IPS-15b (cell line): ENCODE measurements at regions not wholly inside any gene's neighbourhood (a gene's known extent, or its start where the extent isn't known, plus 50 kb on each side); places are given as distances from the start of the nearest gene placed in this dataset.

ENCODE experiments used
- H3K27me3 ChIP-seq: one replicate; pipeline ENCODE4 v1.6.1; 2013; ENCODE audit warnings: low read length; ENCODE audit not compliant: control insufficient read depth, insufficient read depth
- H3K36me3 ChIP-seq: one replicate; pipeline ENCODE4 v1.6.1; 2013; ENCODE audit warnings: low read length; ENCODE audit not compliant: control insufficient read depth, insufficient read depth
- H3K4me1 ChIP-seq: one replicate; pipeline ENCODE4 v1.6.1; 2013; ENCODE audit warnings: mild to moderate bottlenecking, low read length; ENCODE audit not compliant: control insufficient read depth, insufficient read depth
- H3K4me3 ChIP-seq: one replicate; pipeline ENCODE4 v1.5.1; 2013; ENCODE audit warnings: low read depth, low read length
- H3K9ac ChIP-seq: one replicate; pipeline ENCODE4 v1.6.1; 2013; ENCODE audit warnings: low read depth, mild to moderate bottlenecking, low read length
- H3K9me3 ChIP-seq: one replicate; pipeline ENCODE4 v1.6.1; 2013; ENCODE audit warnings: mild to moderate bottlenecking, low read length; ENCODE audit not compliant: control insufficient read depth, insufficient read depth

- no peaks in the 10 kb centered on the region for H3K27me3 ChIP-seq
- no peak overlapping the region for H3K9ac ChIP-seq
- H3K4me1 ChIP-seq, result peaks cover 13% of the 10 kb centered on the region
Observed at GRCh38 chr12:75974323-75975187, 57.0 kb downstream of the PHLDA1 start.

DNA sequence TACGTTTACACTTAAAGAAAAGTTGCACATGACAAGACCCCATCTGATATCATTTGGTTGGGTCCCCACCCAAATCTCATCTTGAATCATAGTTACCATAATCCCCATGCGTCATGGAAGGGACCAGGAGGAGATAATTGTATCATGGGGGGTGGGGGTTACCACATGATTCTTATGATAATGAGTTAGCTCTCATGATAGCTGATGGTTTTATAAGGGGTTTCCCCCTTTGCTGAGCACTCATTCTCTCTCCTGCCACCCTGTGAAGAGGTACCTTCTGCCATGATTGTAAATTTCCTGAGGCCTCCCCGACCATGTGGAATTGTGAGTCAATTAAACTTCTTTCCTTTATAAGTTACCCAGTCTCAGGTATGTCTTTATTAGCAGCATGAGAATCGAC is 60.3 kb downstream of the PHLDA1 start:
- no peaks in the 10 kb centered on the region for H3K9me3 ChIP-seq
- H3K27me3 ChIP-seq, result no peaks in the 10 kb centered on the region
- peaks cover 11% of the 10 kb centered on the region for H3K4me1 ChIP-seq
- H3K36me3 ChIP-seq, result no peaks in the 10 kb centered on the region
- no peak overlapping the region for H3K4me3 ChIP-seq
- H3K9ac ChIP-seq, result no peak overlapping the region

More at GRCh38 chr12:75974323-75975187, 57.0 kb downstream of the PHLDA1 start:
- Histone ChIP-seq H3K4me3 (no peak overlapping the region), H3K9me3 (no peaks in the 10 kb centered on the region), H3K36me3 (no peaks in the 10 kb centered on the region)

GRCh38 chr12:75970310-75970709 is 61.3 kb downstream of the PHLDA1 start:
- H3K36me3 ChIP-seq, result no peaks in the 10 kb centered on the region
- H3K4me3 ChIP-seq, result no peak overlapping the region
- no peaks in the 10 kb centered on the region for H3K9me3 ChIP-seq
- H3K27me3 ChIP-seq, result no peaks in the 10 kb centered on the region
- H3K4me1 ChIP-seq, result peaks cover 11% of the 10 kb centered on the region
- no peak overlapping the region for H3K9ac ChIP-seq

DNA sequence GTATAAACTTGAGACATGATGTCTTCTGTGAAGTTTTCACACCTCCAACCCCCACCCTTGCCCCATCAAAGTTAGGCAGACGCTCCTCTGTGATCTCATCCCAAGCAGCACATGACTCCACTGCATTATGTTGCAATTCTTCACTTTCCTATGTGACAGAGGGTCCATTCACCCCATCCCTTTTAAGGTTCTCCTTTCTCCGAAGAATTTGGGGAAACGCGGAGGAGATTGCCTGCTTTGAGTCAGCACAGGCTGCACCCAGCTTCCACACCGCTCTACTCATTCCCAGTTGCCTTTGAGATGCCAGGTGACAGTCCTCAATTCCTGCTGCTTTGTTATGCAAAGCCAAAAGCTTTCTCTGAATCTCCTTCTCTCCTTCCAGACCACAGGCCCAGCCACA is 61.8 kb downstream of the PHLDA1 start:
- Histone ChIP-seq H3K9me3 (no peaks in the 10 kb centered on the region), H3K4me1 (peaks cover 11% of the 10 kb centered on the region), H3K4me3 (no peak overlapping the region), H3K9ac (no peak overlapping the region), H3K27me3 (no peaks in the 10 kb centered on the region), H3K36me3 (no peaks in the 10 kb centered on the region)

GRCh38 chr12:75965661-75966060 is 65.9 kb downstream of the PHLDA1 start:
- no peak overlapping the region for H3K4me3 ChIP-seq
- H3K27me3 ChIP-seq, result no peaks in the 10 kb centered on the region
- H3K36me3 ChIP-seq, result no peaks in the 10 kb centered on the region
- H3K4me1 ChIP-seq, result peaks cover 13% of the 10 kb centered on the region
- H3K9me3 ChIP-seq, result no peaks in the 10 kb centered on the region
- no peak overlapping the region for H3K9ac ChIP-seq

GRCh38 chr12:75964150-75964549 is 67.4 kb downstream of the PHLDA1 start:
- H3K4me3 ChIP-seq, result no peak overlapping the region
- no peaks in the 10 kb centered on the region for H3K9me3 ChIP-seq
- H3K36me3 ChIP-seq, result no peaks in the 10 kb centered on the region
- H3K4me1 ChIP-seq, result peaks cover 21% of the 10 kb centered on the region
- H3K27me3 ChIP-seq, result no peaks in the 10 kb centered on the region
- H3K9ac ChIP-seq, result no peak overlapping the region

DNA sequence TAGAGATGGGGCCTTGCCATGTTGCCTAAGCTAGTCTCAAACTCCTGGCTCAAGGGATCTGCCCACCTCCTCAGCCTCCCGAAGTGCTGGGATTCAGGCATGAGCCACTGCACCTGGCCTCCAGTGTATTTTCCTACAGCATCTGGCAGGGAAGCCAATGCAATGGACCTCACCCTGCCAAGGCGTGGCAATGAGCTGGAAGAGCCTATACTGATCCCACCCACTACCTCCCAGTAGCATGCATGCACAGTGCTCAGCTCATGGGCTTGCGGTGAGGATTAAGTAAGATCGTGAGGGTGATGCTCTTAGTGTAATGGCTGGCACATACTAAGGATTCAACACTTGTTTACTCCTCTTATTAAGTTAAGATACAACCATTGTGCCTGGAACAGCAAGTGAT is 69.7 kb downstream of the PHLDA1 start:
- Histone ChIP-seq H3K9me3 (no peaks in the 10 kb centered on the region), H3K36me3 (no peaks in the 10 kb centered on the region), H3K9ac (no peak overlapping the region), H3K27me3 (no peaks in the 10 kb centered on the region), H3K4me3 (no peak overlapping the region), H3K4me1 (peaks cover 26% of the 10 kb centered on the region)

DNA sequence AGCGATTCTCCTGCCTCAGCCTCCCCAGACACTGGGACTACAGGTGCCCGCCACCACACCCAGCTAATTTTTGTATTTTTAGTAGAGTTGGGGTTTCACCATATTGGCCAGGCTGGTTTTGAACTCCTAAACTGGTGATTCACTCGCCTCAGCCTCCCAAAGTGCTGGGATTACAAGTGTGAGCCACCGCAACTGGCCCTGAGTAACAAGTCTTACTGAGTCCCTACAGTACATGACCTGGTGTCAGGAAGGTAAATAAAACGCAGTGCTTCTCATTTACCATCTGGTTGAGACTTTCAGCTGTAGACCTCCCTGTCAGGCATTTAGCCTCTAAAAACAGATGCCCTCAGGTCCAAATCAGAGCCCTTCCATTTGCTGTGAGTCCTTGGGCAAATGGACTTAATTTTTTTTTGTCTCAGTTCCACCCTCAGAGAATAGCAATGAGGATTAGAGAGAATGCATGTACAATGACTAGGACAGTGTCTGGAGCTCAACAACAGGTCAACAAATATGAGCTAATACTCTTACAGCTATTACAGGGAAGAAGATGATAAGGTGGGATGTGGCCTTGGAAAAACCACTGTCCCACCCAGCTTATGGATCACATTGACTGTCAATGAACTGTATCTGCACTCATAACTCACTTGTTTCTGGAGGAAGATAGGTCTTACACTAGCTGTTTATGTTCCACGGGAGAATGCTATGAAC is 70.5 kb downstream of the PHLDA1 start:
- Histone ChIP-seq H3K4me3 (no peak overlapping the region), H3K36me3 (no peaks in the 10 kb centered on the region), H3K9ac (no peak overlapping the region), H3K27me3 (no peaks in the 10 kb centered on the region), H3K4me1 (peaks cover 26% of the 10 kb centered on the region), H3K9me3 (no peaks in the 10 kb centered on the region)

- H3K27me3 ChIP-seq, result no peaks in the 10 kb centered on the region
- H3K4me1 ChIP-seq, result peaks cover 26% of the 10 kb centered on the region
- H3K36me3 ChIP-seq, result no peaks in the 10 kb centered on the region
- no peak overlapping the region for H3K4me3 ChIP-seq
- no peaks in the 10 kb centered on the region for H3K9me3 ChIP-seq
- no peak overlapping the region for H3K9ac ChIP-seq
Observed at GRCh38 chr12:75960086-75960910, 71.3 kb downstream of the PHLDA1 start.

DNA sequence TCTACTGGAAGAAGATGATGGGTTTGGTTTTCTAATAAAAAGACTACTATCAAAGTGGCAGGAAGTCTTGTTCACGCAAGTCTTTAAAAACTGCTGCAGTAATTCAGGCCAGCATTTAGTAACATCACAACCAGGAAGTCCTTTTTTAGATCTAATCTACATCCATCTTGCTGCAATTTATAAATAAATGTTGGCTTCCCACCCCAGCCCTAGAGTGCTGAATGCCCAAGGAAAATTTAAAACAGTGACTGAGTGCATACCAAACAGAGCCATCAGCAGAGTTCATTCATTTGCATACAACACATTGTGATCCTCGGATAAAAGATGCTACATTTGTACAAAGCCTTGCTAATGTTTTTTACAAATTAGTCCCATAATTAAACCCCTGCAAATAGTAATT is 72.1 kb downstream of the PHLDA1 start:
- Histone ChIP-seq H3K27me3 (no peaks in the 10 kb centered on the region), H3K4me1 (peaks cover 26% of the 10 kb centered on the region), H3K9me3 (no peaks in the 10 kb centered on the region), H3K36me3 (no peaks in the 10 kb centered on the region), H3K4me3 (no peak overlapping the region), H3K9ac (no peak overlapping the region)

DNA sequence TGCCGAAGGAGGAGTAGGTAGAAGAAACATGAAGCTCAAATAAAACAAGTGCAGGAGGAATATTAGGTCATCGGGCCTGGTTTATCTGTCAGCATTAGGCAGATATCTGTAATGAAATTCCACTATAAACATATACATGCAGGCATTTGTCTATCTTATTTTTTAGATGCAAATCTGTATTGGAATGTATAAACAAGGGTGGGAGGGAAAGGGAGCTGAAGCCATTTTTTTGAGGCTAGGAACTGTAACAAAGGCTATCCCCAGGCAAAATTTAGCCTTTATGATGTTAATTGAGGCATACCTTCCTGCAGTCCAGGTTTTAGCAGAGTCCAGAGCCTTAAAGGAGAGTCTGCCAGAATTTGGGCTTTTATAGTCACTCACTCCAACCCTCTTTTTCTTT is 72.5 kb downstream of the PHLDA1 start:
- Histone ChIP-seq H3K36me3 (no peaks in the 10 kb centered on the region), H3K9me3 (no peaks in the 10 kb centered on the region), H3K4me3 (no peak overlapping the region), H3K4me1 (peaks cover 26% of the 10 kb centered on the region), H3K9ac (peak overlapping the region; percentile 48), H3K27me3 (no peaks in the 10 kb centered on the region)
